Stimulated activated CD8-positive, alpha-beta memory T cell treated with anti-CD3 and anti-CD28 coated beads, Interleukin-7, amount 100 ng/mL, for 1 hour (primary cell): ENCODE measurements at regions not wholly inside any gene's neighbourhood (a gene's known extent, or its start where the extent isn't known, plus 50 kb on each side); places are given as distances from the start of the nearest gene placed in this dataset.
"Not testable (repeated sequence)": the region's sequence is repeated elsewhere in the genome, so short reads cannot be mapped to it uniquely, and the experiment has no call there.

ENCODE experiments used
- DNase-seq, 2 donors: peaks; one replicate each; pipeline ENCODE4 v3.0.0-alpha.2; 2020; ENCODE audit warnings: low read depth in 2 of 2

DNA sequence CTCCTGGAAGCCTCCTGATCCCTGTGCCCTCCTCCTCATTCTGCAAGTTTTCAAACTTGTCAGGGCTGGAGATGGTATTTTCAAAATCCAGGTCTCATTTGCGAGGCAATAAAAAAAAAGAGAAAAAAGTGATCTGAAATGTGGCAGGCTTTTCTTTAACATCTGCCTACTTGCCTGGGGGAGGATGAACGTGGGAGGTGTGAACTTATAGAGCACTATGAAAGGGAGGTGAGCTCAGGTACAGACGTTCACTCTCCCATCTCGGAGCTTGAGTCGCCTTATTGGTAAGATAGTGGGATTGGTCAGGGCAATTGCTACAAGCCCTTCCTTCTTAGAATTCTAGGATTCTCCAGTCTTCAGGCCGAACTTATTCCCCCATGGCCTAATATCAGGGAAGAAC is 104.8 kb upstream of the CADM1 start:
- no peak for DNase-seq

DNA sequence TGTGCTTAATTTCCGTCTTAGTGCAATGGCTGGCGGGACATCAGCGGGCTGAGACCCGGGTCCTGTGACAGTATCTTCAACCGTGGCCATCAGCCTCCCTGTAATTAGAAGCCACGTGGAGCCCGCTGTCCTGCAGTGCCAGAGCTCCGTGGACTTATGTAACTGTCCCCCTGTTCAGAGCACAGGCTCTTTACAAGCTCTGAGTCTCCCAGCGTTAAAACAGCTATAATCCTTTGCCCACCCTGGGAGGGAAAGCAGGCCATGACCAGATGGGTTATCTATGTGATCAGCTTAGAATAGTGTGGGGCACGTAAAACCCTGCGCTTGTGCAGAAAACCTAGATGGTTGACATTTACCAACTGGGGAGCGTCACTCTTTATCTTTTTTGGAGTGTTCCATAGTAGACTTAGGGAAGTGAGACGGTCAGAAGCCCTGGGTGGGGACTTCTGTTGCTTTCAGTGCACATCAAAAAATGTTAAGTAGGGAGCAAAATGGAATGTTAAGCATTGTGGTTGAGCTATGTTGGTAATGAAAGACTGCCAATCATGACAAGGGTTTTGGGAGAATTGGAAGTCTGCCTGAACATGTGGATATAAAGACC is 103.5 kb upstream of the CADM1 start:
- no peak for DNase-seq

DNA sequence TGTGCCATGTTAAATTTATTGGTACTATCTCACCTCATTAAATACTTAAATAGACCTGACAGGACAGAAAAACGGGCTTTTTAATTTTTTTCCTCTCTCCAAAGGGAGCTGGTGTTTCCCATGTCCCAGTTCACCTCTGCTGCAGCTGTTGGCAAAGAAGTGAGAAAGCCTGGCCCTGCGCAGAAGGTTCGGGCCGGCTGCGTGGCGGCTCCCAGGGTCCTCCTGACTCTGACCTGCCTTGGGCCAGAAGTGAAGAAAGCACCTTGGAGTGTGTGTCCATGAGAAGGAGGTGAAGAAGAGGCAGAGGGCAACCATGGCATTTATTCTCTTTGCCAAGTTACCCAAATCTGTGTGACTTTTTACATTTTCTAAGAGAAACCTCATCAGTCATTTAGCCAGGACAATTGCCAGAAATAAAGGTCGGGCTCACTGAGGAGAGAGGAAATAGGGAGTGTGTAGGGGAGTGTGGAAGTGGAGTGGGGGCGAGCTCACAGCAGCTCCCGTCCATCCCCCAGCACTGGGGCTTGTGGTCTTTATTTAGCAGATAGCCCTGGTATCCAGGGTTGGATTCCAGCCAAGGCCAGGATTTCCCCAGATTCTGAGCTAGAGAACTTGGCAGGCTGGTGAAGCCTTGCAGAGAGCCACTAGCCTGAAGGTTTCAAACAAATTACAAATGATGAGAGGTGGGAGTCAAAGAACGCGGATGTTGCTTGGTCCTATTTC is 102.4 kb upstream of the CADM1 start:
- no peak for DNase-seq

DNA sequence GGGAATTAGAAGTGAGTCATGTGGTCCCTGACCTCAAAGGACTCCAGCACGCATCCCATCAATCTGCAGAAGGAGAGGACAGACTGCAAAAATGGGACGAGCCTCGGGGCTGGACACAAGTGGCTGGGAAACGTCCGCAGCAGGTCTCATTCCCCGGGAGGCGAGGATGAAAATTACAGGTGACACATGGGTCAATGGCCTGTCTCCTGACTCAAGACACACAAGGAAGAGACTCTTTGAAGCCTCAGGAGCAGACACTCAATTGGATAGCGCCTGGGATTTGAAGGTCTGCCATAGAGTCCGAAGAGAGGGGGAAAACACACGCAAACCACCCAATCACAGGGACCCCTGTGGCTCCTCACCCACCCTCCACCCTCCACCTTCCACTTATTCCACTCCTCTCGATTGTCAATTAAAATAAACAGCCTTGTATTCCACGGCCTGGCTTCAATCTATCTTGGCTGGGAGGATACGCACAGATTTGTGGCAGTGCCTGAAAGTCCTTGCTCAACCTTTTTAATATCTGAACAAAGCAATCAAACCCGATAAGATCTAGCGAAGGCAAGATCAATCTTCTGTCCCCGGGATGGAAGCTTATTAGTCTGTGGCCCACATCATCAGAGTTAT is 101.8 kb upstream of the CADM1 start:
- DNase-seq = no peak

DNA sequence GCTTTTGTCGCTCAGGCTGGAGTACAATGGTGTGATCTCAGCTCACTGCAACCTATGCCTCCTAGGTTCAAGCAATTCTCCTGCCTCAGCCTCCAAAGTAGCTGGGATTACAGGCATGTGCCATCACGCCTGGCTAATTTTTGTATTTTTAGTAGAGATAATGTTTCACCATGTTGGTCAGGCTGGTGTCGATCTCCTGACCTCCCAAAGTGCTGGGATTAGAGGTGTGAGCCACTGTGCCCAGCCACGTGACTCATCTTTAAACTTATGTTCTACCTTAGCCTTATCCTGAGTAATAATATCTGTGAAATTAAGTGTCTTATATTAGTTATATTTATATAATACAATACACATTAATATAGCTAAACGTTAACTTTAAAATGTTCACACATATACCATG is 101.2 kb upstream of the CADM1 start:
- not testable (repeated sequence) for DNase-seq

DNA sequence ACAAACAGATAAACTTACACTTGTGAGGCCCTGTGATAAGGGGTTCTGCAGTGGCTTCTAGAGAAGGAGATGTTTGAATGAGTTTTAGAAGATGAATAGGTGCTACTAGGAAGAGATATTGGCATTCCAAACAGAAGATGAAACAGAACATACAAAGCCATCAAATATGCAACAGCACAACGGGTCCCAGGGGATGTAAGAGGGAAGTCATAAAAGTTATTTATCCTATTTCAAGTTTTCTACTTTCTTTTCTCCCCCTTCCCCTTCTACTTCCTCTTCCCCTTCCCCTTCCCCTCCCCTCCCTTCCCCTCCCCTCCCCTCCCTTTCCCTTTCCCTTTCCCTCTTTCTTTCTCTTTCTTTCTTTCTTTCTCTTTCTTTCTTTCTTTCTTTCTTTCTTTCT is 94.9 kb upstream of the CADM1 start:
- no peak for DNase-seq

DNA sequence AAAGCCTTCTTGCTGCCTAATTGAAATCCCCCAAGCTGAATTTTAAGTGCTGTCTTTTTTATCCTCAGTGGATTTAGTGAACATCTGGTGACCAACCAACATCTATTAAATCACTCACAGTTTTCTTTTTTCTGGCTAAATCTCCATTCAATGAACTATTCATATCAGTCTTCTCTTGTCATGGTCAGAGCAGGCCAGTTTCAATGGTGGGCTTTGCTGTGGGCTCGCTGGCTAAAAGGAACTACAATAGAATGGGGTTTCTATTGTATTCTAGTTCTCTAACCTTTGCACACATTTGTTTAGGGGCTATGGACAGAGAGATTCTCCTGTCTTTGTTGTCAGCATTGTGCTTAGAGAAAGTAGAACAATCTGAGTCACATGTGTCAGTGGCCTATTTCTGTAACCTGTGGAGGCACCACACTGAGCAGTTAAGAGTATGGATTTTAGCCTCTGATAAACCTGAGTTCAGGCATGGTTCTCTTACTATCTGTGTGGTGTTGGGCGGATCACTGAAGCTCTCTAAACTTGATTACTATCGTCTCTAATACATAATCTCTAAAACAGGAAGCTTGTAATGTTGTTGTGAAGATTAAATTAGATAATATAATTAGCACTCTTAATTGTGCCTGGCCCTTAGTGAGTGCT is 94.2 kb upstream of the CADM1 start:
- DNase-seq = no peak

DNA sequence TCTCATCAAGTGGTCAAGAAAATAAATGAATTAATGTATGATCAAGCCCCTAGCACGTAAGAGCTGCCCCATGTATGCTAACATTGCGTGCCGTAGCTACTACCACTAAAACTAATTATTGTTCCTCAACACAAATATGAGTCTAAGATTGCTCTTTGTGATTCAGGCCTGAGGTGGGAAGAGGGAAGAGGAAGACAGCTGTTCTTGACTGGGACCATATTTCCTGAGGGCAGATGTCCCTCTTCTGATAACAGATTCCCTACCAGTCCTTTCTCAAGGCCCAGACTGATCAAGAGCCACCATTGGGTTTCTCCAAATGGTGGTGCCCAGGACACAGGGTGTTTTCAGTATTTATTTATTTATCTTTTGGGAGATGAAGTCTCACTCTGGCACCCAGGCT is 87.2 kb upstream of the CADM1 start:
- DNase-seq = no peak

DNA sequence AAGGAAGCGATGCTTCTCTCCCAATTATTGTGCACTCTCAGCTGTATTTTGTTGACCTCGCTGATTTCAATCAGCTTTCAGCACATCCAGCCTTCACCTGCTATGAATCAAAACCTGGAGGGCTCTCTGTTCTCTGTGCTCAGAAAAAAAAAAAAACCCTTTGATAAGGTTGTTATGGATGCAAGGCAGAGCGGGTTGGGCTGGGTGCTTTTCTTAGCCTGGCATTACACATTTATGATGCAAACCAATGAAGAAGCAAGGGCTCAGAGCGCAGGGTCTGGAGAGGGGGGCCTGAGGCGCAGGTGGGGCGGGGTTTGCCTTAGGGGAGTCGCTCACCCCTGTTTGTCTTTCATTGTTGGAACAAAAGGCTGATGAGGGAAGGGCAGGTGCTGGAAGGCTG is 86.0 kb upstream of the CADM1 start:
- DNase-seq = no peak

DNA sequence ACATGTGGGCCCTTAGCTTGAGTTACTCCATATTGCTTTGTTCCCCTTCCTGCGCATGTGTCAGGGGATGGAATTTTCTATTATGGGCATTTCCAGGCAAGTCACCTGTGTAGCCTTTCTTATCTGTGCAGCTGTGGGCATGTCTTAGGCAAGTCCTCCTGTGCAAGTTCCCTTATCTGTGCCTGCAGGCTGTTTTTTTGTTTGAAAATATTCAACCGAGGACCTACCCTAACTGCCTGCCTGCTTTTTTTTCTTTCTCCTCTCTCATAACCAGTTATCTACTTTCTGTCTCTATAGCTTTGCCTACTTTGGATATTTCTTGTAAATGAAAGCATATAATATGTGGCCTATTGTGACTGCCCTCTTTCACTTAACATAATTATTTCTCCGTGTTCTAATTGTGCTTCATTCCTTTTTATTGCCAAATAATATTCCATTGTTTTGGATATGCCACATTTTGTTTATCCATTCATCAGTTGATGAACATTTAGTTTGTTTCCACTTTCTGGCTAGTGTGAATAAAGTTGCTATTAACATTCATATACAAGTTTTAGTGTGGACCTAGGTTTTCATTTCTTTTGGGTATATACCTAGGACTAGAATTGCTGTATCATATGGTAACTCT is 83.6 kb upstream of the CADM1 start:
- no peak for DNase-seq

DNA sequence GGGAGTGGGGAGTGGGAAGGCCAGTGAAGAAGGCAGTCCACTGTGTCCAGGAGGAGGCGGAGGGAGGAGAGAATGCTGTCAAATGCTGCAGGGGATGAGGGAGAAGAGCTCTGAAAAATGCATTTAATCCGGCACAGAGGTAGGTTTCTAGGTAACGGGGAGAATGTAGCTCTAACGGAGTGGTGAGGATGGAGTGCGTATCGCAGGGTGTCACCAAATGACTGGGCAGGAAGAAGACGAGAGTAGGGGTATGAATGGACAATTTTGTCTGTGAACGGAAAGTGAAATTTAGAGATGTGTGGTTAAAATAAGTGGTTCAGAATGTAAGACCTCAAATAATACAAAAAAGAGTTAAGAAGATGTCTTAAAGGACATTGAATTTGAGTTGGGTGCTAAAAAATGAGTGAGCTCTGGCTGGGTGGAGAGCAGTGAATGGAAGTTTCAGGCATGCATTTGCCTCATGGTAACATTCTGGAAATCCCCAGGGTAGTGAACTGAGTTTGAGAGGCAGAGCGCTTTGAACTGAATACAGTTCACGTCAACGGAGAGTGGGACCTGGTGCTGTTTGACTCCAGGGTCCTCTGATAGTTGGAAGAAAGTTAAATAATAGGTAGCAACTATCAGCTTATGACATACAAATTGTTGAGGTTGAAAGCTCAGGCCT is 81.3 kb upstream of the CADM1 start:
- no peak for DNase-seq

DNA sequence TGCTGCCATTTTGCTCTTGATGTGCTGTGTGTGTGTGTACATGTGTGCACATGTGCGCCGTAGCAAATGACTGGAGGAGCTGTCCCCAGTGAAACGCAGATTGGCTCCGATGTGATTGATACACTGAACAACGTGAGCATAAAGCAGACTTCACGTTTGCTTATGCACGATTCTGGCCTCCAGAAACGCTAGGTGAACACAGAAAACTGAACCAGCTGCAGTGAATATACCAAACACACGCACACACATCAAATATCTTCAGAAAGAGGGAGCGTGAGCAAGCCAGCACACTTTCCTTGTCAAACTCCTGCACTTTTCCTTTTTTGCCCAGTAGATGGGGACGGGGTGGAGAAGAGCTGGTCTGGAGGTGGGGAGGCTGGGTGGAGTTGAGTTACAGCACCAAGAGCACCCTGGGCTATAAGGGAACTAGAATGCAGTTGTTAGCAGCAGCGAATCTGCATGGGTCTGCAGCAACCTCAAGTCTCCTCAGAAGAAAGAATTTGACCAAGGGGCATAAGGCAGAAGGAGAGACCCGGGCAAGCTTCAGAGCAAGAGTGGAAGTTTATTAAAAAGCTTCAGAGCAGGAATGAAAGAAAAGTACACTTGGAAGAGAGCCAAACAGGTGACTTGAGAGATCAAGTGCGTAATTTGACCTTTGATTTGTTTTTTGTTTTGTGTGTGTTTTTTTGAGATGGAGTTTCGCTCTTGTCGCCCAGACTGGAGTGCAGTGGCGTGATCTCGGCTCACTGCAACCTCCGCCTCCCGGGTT is 77.8 kb upstream of the CADM1 start:
- DNase-seq = no peak

DNA sequence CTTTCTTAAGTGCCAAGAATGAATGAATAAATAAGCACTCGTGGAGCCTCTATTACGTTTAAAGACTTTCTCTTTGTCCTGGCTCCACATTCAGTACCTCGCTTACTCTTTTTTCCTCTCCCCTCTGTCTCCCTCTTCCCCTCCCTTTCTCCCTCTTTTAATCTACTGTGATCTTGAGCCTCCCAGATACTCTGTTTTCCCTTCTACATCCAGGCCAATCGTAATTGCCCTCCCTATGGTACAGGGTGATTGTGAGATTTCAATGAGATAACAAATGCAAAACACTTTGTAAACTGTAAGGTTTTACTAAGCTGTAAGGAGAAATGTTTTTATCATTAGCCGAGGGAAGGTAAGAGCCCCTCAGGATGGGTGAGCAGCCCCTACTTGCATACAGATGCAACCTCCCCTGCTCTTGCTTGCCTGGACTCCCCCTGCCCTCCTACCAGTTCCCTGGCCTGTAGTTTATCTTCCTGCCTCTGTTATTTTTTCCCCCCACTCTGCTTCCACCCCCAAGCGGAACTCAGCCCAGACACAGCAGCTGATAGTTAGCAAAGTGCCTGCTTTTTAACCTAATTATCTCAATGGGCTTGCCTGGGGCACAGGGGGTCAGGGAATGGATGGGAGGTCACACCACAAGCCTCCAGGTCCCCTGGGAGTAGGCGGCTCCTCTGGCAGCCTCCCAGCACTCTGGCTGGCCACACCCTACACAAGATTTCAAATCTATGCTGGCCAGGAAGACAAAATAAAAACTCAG is 76.9 kb upstream of the CADM1 start:
- no peak for DNase-seq

DNA sequence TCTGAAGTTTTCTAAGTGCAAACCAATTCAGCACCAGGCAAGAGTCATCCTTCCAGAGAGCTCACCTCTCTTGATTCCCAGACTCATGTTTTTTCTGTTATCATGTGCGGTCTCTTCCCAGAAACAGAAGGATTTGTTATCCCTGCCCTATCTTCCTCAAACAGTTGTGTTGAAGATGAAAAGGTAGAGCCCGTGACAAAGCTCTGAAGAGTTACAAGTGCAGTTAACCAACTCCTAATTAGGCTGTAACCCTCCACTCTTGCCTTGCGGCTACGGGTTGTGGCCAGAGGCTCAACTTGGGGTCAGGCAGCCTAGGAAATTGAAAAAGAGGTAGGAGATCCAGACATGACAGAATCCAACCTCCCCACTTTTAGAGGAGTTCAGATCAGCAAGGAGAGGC is 76.2 kb upstream of the CADM1 start:
- DNase-seq = no peak

DNA sequence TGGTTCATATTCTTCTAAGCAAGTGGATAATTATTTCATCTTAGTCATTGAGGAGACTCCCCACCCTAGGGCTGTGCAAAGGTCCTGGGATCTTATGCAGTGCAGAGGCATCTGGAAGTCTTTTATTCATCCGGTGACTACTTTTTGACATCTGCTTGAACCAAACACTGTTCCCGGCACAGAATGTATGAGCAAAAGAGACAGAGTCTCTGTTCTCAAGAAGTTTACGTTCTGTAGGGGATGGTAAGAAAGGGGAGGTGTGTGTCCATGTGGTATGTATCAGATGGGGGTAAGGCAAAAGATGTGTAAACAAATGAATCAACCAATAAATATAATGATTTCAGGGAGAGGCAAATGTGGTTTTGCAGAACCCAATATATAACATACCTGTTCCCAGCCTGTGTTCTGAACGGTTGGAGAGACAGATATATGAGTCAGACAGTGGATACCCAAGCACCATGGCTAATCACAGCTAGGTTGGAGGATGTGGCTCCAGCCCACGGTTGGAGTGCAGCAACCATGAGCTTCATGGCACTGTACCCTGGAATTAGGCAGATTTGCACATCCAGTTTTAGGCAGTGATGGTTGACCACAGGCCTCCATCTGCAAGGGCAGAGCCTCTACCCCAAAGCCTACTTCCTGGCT is 75.1 kb upstream of the CADM1 start:
- DNase-seq = no peak

DNA sequence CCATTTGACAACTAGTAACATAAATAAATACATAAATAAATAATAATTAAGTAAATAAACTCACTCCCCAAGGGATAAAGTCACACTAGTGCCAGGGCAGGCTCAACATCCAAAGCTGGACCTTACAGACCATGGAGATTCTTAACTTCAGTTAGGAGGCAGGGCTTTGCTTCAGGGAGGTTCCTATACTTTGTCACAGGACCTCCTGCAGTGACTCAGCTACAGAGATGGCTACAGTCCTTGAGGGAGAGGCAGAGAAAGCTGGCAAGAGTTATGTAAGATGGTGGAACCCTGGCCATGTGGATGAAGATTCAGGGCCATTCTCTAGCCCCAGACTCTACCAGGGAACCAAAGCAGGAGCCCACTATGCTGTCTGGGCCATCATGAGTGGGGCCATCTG is 74.1 kb upstream of the CADM1 start:
- DNase-seq = no peak

DNA sequence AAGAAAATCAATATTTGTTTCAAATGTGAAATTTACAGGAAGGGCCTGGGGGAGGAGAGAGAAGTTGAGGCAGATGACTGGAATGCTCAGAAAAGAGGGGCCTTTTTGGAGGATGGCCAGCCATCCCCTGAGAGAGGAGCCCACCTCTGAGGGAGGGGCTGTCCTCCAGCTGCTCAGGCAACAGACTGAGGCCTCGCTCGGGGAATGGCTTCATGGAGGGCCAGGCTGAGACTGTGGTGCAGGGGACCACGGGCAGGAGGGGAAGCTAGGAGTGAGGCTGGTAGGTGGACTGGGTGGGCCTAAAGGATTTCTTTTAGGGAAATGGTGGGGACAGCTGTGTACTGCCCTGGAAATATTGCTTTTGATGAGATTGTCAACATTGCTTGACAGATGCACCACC is 73.5 kb upstream of the CADM1 start:
- no peak for DNase-seq

DNA sequence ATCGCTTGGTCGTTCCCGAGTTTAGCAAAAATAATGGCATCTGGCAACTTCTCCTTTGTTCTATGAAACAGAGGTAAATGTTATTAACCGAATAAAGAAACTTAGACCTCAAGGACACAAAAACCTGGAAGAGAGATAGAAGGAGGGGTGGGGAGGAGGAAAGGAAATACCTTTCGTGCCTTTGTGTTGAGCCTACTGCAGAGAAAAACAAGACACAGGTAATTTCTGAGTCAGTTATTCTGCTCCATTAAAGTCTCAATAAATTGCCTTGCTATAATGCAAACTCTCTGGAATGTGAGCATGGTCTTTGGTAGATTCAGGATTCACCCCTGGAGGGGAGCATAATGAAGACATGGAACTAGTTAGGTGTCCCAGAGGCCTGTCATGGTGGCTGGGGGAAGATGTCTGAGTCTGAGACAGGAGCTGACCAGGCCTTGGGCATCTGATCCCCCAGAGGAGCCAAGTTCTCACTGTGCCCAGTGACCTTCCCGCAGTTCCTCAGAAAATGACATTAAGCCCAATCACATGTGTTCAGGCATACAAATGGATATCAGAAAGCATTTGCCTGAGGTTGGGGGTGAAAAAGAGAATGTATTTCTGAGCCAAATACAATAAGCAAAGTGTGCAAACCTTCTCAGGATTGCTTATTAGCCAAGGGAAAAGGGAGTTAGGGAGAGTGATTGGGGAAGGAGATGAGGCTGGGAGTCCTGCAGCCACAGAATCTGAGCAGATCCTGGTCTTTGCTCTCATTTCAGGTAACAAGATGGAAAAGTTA is 72.6 kb upstream of the CADM1 start:
- no peak for DNase-seq

DNA sequence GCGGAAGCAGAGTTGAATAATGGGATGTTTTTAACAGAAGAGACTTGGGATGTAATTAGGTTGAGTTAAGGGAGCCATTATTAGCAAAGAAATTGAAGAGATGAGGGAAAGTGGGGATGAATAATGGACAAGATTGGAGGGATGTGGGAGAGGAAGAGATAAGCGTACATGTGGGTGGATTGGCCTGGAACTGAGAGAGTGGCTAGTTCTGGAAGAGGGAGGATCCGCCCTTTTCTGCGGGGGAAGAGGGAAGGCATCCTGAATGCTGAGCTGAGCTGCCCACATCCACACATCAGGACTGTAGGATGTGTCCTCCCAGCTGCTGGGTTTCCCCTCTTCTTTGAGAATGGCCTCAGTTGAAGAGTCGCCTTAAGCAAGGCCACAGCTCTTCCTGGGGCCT is 68.3 kb upstream of the CADM1 start:
- DNase-seq = no peak
